SIG-M5 treated with dmso at 0.1 percent for 504 hours (cell line): ENCODE measurements at regions not wholly inside any gene's neighbourhood (a gene's known extent, or its start where the extent isn't known, plus 50 kb on each side); places are given as distances from the start of the nearest gene placed in this dataset.

Source experiments
- DNase-seq: peaks from one replicate; lab custom pipeline; 2025; ENCODE audit not compliant: unreplicated experiment; lab: John Stamatoyannopoulos, UW

DNA sequence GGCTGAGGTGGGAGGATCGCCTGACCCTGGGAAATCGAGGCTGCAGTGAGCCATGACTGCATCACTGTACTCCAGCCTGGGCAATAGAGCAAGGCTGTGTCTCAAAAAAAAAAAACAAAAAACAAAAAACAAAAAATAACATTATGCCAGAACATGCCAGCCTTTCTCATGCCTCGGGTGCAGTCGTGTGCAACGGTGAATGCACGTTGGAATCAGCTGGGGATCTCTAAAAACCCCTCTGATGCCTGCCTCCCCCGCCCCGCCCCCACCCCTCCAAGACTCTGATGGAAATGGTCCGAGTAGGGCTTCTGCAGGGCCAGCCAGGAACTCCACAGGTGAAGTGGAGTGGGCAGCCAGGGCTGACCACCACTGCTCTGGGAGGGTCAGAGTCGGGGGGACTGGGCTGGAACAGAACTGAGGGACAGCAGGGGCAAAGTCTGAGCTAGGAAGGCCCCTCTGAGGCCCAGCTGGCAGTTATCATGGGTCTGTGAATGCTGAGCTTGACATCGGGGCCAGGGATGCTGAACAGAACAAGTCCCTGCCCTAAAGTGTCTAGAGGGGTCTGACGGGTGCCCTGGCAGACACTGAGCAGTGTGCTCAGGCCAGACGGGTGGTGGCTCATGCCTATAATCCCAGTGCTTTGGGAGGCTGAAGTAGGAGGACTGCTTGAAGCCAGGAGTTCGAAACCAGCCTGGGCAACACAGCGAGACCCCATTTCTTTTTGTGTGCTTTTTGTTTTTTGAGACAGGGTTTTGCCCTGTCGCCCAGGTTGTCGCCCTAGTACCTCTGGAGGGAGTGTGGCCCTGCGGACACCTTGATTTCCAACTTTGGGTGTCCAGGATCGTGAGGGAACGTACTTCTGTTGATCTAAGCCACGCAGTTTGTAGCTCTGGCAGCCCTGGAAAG lies 193.4 kb upstream of the GSE1 start:
- no peak for DNase-seq

DNA sequence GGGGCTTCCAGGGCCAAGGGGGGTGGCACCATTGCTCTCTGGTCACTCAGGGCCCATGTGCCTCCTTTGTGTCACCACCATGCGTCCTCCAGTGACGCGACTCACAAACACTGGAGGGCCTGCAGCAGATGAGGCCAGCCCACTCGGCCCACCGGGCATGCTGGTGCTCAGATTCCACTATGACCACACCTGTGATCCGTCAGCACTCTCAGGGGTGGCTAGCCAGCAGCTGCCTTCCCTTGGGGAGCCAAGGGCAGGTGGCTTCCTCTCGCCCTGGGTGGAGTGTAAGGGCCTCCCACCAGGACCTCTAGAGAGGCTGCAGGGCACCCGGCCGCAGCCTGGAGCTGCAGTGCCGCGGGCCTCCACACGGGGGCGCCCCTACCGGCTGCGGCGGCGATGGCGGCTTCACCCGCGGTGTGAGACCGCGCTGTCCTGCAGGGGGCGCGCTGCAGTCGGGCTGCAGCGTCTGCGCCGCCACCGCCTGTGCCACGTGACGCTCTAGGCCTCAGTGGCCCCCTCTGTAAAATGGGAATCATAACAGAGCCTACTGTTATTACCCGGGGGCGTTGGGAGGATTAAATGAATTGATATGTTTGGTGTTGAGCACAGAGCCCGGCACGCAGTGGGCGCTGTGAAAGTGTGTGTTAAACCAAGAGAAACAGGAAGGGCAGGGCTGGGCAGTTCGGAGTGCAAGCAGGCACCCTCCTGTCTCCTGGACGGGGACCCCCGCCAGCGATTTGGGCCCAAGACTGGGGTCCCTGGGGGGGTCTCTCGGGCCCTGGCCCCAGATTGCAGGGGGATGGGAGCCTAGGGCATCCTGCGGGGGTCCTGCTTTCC lies 192.4 kb upstream of the GSE1 start:
- peak; percentile 30 for DNase-seq

DNA sequence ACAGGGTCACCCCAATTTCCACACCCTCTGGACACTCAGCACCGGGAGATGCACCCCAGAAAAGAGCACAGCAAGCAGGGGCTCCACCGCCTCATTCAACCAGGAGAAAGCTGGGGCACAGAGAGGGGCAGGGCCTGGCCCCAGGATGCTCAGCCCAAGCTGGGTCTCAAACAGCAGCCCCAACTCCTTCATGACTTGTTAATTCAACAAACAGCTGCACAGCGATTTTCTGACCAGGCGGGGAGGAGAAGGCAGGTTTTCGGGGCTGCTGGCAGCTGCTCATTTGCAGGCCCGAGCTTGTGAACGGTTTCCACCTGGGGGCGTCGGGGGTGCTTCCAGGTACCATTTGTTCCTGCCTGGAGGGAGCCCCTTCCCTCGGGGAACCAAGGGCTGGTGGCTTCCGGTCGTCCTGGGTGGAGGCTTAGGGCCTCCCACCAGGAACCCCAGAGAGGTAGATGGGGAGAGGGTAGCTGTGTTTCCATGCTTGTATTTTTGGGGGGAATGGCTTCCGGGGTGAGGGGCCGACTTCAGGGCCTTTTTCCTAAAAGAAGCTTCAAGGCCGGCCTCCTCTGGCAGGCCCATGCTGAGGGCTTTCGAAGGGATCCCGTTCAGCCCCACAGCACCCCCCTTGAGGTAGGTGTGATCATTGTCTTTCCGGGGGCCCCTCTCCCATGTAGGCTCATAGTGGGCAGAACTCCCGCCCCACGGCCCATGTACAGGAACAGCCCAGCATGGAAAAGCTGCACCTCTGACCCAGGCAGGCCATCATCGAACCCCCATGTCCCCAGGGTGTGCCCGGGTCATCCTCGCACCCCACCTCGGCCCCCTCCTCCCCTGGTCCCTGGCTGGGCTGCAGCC lies 191.6 kb upstream of the GSE1 start:
- no peak for DNase-seq

DNA sequence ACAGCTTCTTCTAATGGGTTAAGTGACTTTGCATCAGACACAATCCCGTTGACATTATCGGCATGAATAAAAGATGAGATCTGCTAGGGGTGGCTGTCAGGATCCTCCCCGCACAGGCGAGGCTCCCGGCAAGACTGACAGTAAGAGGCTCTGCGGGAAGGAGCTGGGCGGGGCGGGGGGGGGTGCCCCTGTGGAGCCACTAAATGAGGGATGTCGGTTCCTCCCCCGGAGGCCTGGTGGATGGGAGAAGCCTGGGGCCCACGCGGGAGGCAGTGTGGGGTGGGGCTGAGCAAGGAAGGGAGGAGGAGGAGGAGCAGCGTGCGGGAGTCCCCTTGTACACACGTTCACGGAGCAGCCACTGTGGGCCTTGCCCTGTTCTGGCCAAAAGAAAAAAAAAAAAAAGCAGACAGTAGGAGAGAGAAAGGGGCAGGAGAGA lies 190.9 kb upstream of the GSE1 start:
- DNase-seq: no peak

DNA sequence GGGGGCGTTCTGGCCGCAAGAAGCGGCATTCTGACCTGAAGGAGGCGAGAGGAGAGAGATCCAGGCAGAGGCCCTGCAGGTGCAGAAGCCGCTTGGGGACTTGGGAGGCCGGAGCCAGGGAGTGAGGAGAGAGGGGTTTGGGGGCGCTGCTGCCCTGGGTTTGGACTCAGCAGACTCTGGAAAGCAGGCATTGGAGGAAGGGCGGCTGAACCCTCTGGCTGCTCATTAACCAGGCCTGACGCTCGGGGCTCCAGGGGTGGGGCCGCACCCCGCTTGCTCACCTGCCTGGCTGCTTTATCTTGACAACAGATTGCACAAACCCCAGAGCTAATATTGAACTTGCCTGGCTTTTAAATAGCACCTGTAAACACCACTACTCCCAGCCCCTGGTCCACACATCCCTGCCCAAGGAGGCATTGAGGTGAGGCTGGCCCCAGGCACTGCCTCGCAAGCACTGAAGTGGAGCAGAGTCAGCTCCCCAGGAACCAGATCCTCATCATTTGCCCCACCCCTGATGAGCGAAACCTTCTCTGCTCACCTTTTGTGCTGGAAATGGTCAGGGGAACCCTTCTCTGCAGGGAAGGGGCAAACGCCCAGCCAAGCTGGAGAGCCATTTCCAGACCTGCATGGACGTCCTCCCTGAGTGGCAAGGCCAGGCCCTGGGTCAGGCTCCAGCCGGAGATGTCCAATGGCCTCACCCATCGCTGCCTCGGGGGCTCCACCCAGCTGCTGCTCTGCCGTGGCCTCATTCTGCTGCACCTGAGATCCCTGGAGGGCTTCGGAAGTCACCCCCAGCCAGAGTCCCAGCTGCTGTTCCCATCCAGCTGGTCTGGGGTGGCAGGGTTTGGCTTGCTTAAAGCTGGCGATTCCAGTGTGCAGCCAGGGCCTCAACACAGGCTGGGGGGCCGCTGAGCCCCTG lies 190.2 kb upstream of the GSE1 start:
- DNase-seq: peak; percentile 43

DNA sequence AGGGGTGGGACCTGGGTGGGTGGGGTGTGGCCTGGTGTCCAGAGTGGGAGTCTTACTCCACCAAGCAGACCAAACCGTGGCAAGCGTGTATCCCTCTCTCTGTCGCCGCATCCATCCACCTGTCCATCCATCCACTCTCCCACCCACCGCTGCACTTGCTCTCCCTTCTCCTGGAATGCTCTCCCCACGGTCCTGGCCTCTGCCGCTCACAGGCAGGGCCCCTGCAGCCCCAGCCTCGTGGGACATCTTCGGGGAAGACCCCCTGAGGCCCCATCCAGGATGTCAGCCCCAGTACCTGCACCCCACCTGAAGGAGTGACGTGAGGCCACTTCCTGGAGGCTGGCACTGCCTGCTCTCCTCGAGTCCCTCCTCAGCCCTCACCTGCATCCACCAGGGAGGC lies 189.5 kb upstream of the GSE1 start:
- no peak for DNase-seq

DNA sequence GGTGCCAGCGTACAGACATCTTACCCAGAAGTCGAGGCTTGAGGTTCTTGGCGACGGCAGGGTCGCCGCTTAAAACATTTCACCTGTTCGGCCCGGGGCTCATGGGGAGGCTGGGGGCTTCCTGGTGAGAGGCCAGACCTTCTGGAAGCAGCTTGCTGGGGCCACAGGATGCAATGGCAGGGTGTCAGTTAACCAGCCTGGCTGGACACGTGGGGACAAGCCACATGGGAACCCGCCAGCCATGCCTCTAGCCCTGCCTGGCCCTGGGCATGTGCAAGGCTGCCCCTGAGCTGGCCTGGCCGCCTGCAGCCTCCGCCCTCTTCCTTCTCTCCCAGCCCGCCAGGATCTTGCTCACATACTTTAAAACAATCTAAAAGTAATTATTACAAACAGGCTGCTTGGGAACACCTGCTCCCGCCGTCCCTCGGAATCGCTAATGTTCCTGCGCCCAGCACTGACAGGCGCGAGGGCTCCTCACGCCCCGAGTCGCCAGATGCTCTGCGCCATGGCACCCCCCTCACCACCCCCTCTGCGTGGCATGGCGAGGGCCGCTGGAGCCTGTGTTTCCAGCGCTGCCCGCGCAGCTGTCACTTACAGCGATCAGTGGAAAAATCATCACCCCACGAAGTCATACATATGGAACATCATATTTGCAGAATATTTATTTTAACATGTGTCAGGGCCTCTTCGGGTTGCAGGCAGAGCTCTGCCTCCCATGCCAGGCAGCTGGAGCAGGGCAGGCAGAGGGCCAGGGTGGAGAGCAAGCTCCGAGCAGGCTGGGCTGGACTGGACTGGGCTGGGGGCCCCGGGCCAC lies 188.7 kb upstream of the GSE1 start:
- no peak for DNase-seq

DNA sequence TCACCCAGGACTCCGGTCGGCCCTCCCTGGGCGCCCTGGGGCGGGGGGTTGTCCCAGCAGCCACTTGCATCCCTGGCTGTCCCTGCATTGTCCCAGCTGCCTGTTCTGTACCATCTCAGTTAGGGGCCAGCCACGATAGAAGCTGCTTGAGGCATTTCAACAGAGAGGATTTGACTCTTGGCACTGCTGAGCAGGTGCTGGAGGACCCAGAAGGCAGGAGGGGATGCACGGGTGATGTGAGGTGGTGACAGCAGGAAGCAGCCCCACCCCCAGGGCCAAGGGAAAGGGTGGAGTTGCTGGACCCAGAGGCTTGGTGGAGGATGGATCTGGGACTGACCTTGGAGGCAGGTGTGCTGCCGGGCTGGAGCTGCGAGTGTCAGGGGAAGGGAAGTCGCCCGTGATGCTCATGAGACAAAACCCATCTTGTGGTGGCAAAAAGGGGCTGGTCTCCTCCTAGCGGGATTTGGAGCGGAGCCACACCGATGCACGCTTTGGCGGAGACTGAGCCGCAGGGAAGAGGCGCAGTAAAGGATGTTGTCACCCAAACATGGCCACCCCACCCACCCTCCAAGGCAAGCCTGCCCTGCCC lies 188.0 kb upstream of the GSE1 start:
- no peak for DNase-seq

DNA sequence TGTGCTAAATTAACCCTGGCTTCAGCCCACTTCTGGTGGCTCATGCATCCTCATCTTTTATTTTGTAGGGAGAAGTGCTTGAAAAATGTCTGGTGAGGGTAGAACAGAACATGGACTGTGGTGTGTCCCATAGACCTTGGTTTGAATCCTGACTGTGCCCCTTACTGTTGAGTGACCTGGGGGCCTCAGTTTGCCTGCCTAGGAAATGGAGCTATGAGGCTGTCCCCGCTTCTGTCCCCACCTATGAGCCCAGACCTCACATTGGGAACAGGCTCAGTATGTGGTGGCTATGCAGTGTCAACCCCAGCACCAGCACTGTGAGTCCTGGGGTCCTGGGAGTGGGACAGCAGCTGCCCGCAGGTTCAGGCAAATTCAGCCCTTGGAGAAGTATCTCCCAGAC lies 186.3 kb upstream of the GSE1 start:
- DNase-seq: no peak

DNA sequence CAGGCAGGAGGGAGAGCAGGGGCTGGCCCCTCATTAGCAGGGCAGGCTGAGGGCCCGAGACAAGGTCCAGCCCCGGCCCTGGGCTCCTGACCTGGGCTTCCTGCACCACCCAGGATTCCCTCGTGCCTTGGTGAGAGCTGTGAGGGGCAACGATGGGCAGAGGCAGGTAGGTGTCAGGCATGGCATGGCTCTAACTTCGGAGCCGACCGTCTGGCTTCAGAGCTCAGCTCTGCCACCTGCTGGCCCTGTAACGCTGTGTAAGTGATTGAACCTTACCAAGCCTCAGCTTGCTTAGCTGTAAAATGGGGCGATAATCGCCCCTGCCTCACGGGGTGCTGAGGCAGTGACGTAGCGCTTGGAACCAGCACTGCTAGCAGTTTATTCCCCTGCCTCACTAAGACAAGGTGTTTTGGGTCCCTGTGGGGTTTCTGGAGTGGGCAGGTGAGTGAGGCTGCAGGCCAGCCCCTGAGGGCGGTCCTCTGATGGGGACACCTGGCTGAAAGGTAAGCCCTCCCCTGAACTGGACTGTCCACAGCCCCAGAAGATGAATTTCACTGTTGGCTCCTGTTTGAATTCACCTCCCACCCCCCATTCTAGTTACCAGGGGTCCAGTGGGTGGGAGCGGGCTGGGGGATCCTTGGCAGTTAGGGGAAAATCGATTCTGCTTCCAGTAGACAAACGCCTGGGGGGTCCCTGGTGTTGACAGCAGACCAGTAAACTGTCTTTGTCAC lies 184.8 kb upstream of the GSE1 start:
- peak; percentile 8 for DNase-seq

DNA sequence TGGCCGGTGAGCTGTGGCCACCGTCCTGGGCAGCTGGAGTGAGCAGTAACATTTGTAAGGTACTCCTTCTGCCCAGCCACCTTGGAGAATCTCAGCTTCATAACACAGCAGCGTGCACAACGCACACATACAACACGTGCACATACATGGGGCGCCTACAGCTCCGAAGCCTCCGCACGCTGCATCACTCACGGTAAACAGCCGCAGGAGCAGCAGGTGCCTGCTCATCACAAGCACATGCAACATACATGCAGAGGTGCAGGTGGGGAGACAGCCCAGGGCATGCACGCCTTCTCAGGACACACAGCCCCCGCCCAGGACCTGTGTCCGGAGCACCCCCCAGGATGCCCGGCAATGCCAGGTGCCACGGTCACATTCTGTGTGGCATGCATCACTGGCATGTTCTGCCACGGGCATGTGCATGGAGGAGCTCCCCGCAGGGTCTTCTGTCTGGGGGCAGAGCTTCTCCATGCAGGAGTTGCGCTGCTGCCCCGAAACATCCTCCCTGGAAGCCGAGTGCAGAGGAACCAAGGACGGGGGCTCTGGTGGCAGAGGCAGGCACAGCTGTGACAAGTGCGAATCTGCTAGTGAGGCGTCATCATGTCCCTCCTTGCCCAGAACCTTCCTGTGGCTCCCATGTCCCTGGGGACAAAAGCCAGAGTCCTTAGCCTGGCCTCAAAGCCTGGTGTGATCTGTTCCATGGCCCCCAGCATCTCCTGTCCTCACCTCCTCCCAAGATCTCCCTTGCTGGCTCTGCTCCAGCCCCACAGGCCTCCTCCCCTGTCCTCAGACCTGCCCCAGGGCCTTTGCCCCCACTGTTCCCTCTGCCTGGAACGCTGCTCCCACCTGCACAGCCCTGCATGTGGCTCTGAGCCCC lies 184.0 kb upstream of the GSE1 start:
- no peak for DNase-seq

DNA sequence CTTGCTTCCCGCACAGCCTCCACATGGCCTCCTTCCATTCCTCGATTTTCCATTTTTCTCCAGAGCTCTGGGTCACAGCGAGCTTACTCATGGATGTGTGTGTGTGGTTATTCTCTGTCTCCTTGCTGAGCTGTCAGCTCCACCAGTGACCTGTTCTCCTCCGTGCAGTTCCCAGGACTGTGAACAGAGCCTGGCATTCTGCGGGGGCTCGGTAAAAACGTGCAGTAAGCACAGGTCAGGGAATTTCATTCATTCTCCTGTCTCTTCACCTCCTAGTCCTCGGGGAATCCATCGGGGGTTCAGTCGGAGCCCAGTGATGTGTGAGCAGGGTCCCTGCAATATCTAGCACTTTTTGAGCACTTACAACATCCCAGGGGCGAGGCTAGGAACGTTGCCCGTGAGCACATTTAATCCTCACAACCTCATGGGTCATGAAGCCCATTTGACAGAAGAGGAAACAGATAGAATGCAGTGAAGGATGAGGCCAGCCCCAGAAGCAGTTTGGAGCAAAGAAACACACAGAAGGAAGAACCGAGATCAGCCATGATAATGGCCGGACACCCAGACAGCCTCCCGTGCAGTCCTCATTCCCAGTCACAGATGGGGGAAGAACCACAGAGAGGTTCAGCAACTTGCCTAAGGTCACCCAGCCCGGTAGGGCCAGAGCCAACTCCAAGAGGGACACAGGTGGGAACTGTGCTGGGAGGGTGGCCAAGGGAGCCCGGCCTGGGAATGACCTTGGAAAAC lies 183.2 kb upstream of the GSE1 start:
- no peak for DNase-seq

DNA sequence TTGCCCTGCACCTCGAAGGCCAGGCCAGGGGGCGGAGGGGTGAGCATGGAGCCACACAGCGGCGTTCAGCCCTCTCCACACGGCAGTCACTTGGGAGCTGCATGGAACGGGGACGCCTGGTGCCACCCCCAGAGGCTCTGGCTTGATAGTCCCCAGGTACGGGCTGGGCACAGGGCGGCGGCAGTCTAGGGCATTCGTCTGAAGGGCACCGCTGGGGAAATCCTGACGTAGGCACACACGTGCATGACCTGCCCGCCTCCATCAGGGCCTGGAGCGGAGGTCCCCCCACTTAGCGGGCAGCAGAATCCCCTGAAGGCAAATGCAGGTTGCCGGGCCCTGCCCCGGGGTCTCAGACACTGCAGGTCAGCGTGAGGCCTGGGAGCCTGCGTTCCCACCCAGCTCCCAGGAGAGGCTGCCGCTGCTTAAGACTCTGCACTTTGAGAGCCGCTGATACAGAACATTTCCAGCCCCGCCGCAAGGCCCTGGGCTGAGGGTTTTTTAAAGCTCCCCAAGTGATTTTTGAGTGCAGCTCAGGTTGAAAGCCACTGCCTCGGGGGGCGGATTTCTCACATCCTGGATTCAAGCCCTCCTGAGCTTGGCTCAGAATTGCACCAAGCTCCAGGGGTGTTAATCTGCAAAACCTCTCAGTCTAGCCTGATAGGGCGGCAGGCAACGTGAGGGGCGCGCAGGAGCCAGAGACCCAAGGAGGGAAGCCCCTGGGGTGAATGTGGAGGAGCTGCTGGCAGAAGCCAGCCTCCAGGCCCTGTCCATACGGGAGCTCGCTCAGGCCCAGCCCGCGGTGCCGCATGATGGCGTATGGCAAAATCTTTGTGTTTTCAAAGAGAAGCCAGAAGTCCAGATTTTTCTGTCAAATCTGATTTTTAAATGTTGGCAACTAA lies 182.3 kb upstream of the GSE1 start:
- DNase-seq: no peak

DNA sequence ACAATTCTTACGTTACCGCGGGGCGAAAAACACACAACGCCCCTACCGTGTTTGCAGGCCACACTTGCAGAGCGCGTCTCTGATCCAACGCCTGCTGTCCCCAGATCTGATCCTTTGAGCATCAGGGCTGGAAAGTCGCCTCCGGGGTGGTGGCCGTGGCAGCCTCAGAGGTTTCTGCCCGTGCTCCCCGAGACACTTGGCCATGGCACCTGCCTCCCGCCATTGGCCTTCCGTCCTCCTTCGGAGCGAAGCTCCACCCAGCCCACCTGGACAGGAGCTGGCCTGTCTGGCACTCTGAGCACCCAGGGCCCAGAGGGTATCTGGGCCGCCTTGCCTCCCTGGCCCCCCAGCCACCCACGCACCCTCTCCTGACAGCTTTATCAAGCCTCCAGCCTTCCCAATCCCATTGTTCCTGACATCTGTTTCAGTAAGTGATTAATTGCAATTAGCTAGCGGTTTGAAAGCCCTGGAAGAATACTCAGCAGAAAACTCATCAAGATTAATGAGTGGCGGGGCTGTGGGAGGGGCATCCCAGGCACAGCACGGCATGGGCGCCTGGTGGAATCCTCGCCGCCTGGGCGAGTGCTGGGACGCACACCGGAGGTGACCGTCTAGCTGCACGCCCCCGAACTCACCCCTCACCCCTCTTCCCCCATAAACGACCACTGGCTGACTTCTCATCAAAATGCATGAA lies 181.5 kb upstream of the GSE1 start:
- DNase-seq: no peak

DNA sequence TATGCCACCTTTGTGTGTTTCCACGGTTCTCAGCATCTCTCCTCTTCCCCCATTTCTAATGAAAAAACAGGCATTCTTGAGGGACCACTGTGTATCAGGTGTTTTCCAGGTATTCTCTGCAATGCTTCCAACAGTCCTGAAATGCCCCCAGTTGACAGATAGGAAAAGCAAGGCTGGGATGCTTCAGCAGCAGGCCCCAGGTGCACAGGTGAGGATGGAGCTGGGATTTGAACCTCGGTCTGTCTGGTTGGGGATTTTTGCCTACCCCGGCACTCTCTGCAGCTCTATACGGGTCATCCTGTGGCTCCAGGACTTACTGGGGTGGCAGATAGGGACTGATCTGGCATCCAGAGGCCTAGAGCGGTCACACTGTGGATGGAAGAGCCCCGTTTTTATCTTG lies 180.5 kb upstream of the GSE1 start:
- DNase-seq: no peak
